ENCODE measurements at regions not wholly inside any gene's neighbourhood (a gene's known extent, or its start where the extent isn't known, plus 50 kb on each side); places are given as distances from the start of the nearest gene placed in this dataset.
"Not testable (repeated sequence)": the region's sequence is repeated elsewhere in the genome, so short reads cannot be mapped to it uniquely, and the experiment has no call there.

DNA sequence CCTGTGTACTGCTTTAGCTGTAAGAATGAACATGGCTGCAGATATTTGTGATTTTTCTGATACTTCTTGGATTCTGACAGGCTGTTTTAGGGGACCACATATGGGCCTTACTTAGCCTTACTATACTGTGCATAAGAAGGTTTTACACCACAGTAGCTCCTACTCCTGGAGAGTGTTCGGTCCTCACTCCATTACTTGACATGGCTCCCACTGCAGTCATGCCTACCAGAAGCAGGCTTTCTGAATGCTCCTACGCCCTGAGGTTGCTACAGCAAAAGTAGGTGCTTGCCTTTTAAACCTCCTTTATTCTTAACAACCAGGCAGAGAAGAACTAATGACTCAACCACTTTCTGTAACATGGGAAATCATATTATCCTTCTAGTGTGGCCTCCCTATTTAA lies 125.2 kb upstream of the MAP2 start:
- intact Hi-C loops (cut with micrococcal nuclease; ENCODE audit: unreplicated experiment): no loop called here

DNA sequence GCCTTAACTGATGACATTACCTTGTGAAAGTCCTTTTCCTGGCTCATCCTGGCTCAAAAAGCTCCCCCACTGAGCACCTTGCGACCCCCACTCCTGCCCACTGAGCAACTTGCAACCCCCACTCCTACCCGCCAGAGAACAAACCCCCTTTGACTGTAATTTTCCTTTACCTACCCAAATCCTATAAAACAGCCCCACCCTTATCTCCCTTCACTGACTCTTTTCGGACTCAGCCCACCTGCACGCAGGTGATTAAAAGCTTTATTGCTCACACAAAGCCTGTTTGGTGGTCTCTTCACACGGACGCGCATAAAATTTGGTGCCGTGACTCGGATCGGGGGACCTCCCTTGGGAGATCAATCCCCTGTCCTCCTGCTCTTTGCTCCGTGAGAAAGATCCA lies 124.4 kb upstream of the MAP2 start:
- H4K20me1 ChIP-seq (ENCODE audit: insufficient read depth, low read length); H3K4me3 ChIP-seq (ENCODE audit: low read depth, low read length, poor library complexity, severe bottlenecking); CTCF ChIA-PET (ENCODE audit: unreplicated experiment); H3K79me2 ChIP-seq (ENCODE audit: insufficient read depth, low read depth, low read length); DNase-seq (ENCODE audit: low spot score); H3K36me3 ChIP-seq (ENCODE audit: insufficient read depth, low read length); H3K4me1 ChIP-seq (ENCODE audit: insufficient read depth, low read length, poor library complexity, severe bottlenecking); H3K27ac ChIP-seq (ENCODE audit: low read depth, low read length, poor library complexity, severe bottlenecking); H3K4me2 ChIP-seq (ENCODE audit: low read length); H2AFZ ChIP-seq (ENCODE audit: low read length); H3K9me3 ChIP-seq (ENCODE audit: low read length); BruUV-seq (replicated peaks); H3K9me2 ChIP-seq (ENCODE audit: insufficient read depth, low read length); intact Hi-C loops (cut with micrococcal nuclease; ENCODE audit: unreplicated experiment); POLR2A ChIA-PET: not testable (repeated sequence)

More for the DNA sequence above, 125.2 kb upstream of the MAP2 start:
- Histone ChIP-seq H3K27ac (ENCODE audit: low read depth, low read length, poor library complexity, severe bottlenecking) (no peak overlapping the region), H3K36me3 (ENCODE audit: insufficient read depth, low read length) (no peaks in the 10 kb centered on the region), H3K4me2 (ENCODE audit: low read length) (no peak overlapping the region), H3K9me3 (ENCODE audit: low read length) (no peaks in the 10 kb centered on the region), H2AFZ (ENCODE audit: low read length) (no peak overlapping the region), H3K9me2 (ENCODE audit: insufficient read depth, low read length) (no peaks in the 10 kb centered on the region), H3K4me3 (ENCODE audit: low read depth, low read length, poor library complexity, severe bottlenecking) (no peak overlapping the region), H3K79me2 (ENCODE audit: insufficient read depth, low read depth, low read length) (no peaks in the 10 kb centered on the region), H3K4me1 (ENCODE audit: insufficient read depth, low read length, poor library complexity, severe bottlenecking) (no peaks in the 10 kb centered on the region), H4K20me1 (ENCODE audit: insufficient read depth, low read length) (no peaks in the 10 kb centered on the region)
- ChIA-PET CTCF (ENCODE audit: unreplicated experiment) (no interaction called here), POLR2A (no interaction called here)
- TF ChIP-seq CTCF (conservative IDR thresholded peaks at IDR 0.05; ENCODE audit: low read length): no peak
- TF ChIP-seq EZH2phosphoT487 (IDR thresholded peaks at IDR 0.05; ENCODE audit: borderline replicate concordance, low read depth, low read length): no peak
- DNase-seq (ENCODE audit: low spot score): no peak
- no TSS peak for BruUV-seq (replicated peaks)

- not testable (repeated sequence) for DNase-seq (ENCODE audit: low spot score); H3K9me3 ChIP-seq (ENCODE audit: low read length)
Observed at GRCh38 chr2:209300766-209301165, 123.1 kb upstream of the MAP2 start.

GRCh38 chr2:209305026-209305425 lies 118.8 kb upstream of the MAP2 start:
- Histone ChIP-seq H3K79me2 (ENCODE audit: insufficient read depth, low read depth, low read length) (no peaks in the 10 kb centered on the region), H3K4me3 (ENCODE audit: low read depth, low read length, poor library complexity, severe bottlenecking) (no peak overlapping the region), H4K20me1 (ENCODE audit: insufficient read depth, low read length) (no peaks in the 10 kb centered on the region), H2AFZ (ENCODE audit: low read length) (no peak overlapping the region), H3K4me2 (ENCODE audit: low read length) (no peak overlapping the region), H3K4me1 (ENCODE audit: insufficient read depth, low read length, poor library complexity, severe bottlenecking) (no peaks in the 10 kb centered on the region), H3K9me2 (ENCODE audit: insufficient read depth, low read length) (no peaks in the 10 kb centered on the region), H3K9me3 (ENCODE audit: low read length) (no peaks in the 10 kb centered on the region), H3K36me3 (ENCODE audit: insufficient read depth, low read length) (no peaks in the 10 kb centered on the region), H3K27ac (ENCODE audit: low read depth, low read length, poor library complexity, severe bottlenecking) (no peak overlapping the region)
- ChIA-PET CTCF (ENCODE audit: unreplicated experiment) (no interaction called here), POLR2A (no interaction called here)
- intact Hi-C loops (cut with micrococcal nuclease; ENCODE audit: unreplicated experiment): no loop called here
- TF ChIP-seq CTCF (conservative IDR thresholded peaks at IDR 0.05; ENCODE audit: low read length): no peak
- TF ChIP-seq EZH2phosphoT487 (IDR thresholded peaks at IDR 0.05; ENCODE audit: borderline replicate concordance, low read depth, low read length): no peak
- DNase-seq (ENCODE audit: low spot score): no peak
- no TSS peak for BruUV-seq (replicated peaks)

More at GRCh38 chr2:209300766-209301165, 123.1 kb upstream of the MAP2 start:
- intact Hi-C loops (cut with micrococcal nuclease; ENCODE audit: unreplicated experiment); H3K27ac ChIP-seq (ENCODE audit: low read depth, low read length, poor library complexity, severe bottlenecking); CTCF ChIA-PET (ENCODE audit: unreplicated experiment); H3K4me2 ChIP-seq (ENCODE audit: low read length); H2AFZ ChIP-seq (ENCODE audit: low read length); BruUV-seq (replicated peaks); H3K79me2 ChIP-seq (ENCODE audit: insufficient read depth, low read depth, low read length); H3K9me2 ChIP-seq (ENCODE audit: insufficient read depth, low read length); H3K4me1 ChIP-seq (ENCODE audit: insufficient read depth, low read length, poor library complexity, severe bottlenecking); H4K20me1 ChIP-seq (ENCODE audit: insufficient read depth, low read length); H3K36me3 ChIP-seq (ENCODE audit: insufficient read depth, low read length); H3K4me3 ChIP-seq (ENCODE audit: low read depth, low read length, poor library complexity, severe bottlenecking); POLR2A ChIA-PET: not testable (repeated sequence)
